Thoracic aorta (tissue), 2 donors: ENCODE measurements at regions not wholly inside any gene's neighbourhood (a gene's known extent, or its start where the extent isn't known, plus 50 kb on each side); places are given as distances from the start of the nearest gene placed in this dataset.
"Not testable (repeated sequence)": the region's sequence is repeated elsewhere in the genome, so short reads cannot be mapped to it uniquely, and the experiment has no call there.

Experiments used
- ATAC-seq: fragments of 150-250 bp; one replicate; pipeline ENCODE4 v1.8.0; 2017; ENCODE audit warnings: low read depth; ENCODE audit not compliant: insufficient number of reproducible peaks, low FRiP score
- DNase-seq: peaks from one replicate; pipeline ENCODE4 v3.0.0-alpha.2; 2020; ENCODE audit warnings: low spot score
- H3K27ac ChIP-seq, 2 donors: fragments of 200-600 bp; sonication (generic); 1 replicate in 1 of 2; 2 replicates in 1 of 2; pipeline ENCODE4 v1.5.1; 2016; ENCODE audit warnings: mild to moderate bottlenecking in 2 of 2, moderate library complexity in 2 of 2
- H3K27me3 ChIP-seq: fragments of 200-600 bp; sonication (generic); replicated peaks from 2 replicates; pipeline ENCODE4 v1.6.0; 2016; ENCODE audit warnings: mild to moderate bottlenecking; ENCODE audit not compliant: insufficient read depth
- H3K36me3 ChIP-seq: fragments of 200-600 bp; sonication (generic); one replicate; pipeline ENCODE4 v1.5.1; 2016
- H3K4me1 ChIP-seq, 2 donors: fragments of 200-600 bp; sonication (generic); 1 replicate in 1 of 2; 2 replicates in 1 of 2; pipeline versions ENCODE4 v1.5.1 to v1.6.0; 2016; ENCODE audit warnings: low read depth in 2 of 2, mild to moderate bottlenecking in 1 of 2; ENCODE audit not compliant: control insufficient read depth in 1 of 2
- H3K4me3 ChIP-seq: fragments of 200-600 bp; sonication (generic); 2 replicates; pipeline ENCODE4 v1.5.1; 2016; ENCODE audit warnings: mild to moderate bottlenecking
- H3K9me3 ChIP-seq: fragments of 200-600 bp; sonication (generic); 2 replicates; pipeline ENCODE4 v1.5.1; 2016
- CTCF ChIP-seq: fragments of 200-600 bp; sonication (generic); IDR thresholded peaks from one replicate; pipeline ENCODE4 v1.5.1; 2019; ENCODE audit warnings: antibody characterized with exemption

DNA sequence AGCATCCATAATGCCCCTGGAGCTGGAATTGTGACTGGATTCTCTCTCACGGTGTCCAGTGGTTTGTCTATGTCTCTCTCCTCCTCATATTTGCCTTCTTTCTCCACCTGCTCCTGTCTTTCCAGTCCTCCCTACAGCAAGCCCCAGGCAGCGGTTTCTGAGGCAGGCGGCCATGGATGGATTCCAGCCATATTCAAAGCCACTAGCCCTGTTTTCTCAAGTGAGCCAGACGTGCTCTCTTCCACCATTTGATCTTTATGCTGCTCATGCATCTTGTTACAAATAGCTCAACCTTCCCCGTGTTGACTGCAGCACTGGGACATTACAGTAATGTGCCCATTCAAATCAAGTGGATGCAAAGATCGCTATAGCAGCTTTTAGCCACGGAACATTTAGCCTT lies 387.2 kb upstream of the PODXL start:
- H3K27me3 ChIP-seq = no peaks in the 10 kb centered on the region
- H3K36me3 ChIP-seq = no peaks in the 10 kb centered on the region
- peaks cover 8 to 29% of the 10 kb centered on the region in 2 donors for H3K4me1 ChIP-seq
- no peak for TF ChIP-seq CTCF
- H3K4me3 ChIP-seq = no peak overlapping the region
- ATAC-seq = no peak
- H3K9me3 ChIP-seq = no peaks in the 10 kb centered on the region
- no peak overlapping the region for H3K27ac ChIP-seq
- DNase-seq = no peak

DNA sequence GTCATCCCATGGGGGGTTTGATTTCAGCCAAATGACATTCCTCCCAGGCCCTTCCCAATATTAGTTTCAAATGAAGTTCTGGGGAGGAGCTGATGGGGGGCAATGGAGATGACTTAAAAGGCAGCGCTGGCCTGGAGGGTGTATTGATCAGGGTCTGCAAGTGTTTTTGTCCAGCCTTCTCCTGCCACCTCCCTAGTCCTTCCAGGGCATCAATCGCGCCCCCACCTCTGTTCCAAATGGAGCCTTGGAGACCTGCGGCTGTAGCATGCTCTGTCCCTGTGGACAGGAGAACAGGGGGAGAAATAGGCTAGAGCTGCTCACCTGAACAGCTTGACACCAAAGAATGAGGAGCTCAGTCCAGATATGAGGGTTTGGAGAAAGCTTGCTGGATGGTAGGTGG lies 386.8 kb upstream of the PODXL start:
- no peak for DNase-seq
- ATAC-seq = no peak

GRCh38 chr7:131942287-131943150 lies 386.1 kb upstream of the PODXL start:
- no peak for ATAC-seq
- Histone ChIP-seq H3K4me1 (peaks cover 0 to 18% of the 10 kb centered on the region in 2 donors), H3K36me3 (no peaks in the 10 kb centered on the region), H3K9me3 (no peaks in the 10 kb centered on the region), H3K27me3 (no peaks in the 10 kb centered on the region), H3K27ac (no peak overlapping the region), H3K4me3 (no peak overlapping the region)
- DNase-seq = no peak
- TF ChIP-seq CTCF = no peak

More for the DNA sequence above, 386.8 kb upstream of the PODXL start:
- peaks cover 4 to 24% of the 10 kb centered on the region in 2 donors for H3K4me1 ChIP-seq
- H3K9me3 ChIP-seq = no peaks in the 10 kb centered on the region
- H3K36me3 ChIP-seq = no peaks in the 10 kb centered on the region
- TF ChIP-seq CTCF = no peak
- H3K27ac ChIP-seq = no peak overlapping the region
- H3K4me3 ChIP-seq = no peak overlapping the region
- no peaks in the 10 kb centered on the region for H3K27me3 ChIP-seq

DNA sequence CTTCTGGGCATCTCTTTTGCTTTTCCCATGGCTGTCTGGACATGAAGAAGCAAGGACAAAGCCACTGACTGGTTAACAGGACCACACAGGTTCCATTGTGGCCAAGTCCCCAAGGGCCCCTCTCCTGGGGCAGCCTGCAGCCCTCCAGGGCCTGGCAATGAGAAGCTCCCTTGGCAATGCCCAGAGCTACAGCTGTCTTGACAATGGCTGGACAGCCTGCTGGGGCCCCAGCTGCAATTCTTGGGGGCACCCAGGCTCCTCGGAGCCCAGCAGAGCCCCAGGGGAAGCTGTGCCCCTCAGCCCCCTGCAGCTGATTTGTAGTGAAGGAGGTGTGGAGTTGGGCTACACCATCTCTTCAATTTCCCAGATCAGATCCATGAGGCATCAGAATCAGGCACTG lies 384.9 kb upstream of the PODXL start:
- H3K36me3 ChIP-seq = no peaks in the 10 kb centered on the region
- no peaks in the 10 kb centered on the region for H3K9me3 ChIP-seq
- no peak for DNase-seq
- H3K4me3 ChIP-seq = no peak overlapping the region
- no peak overlapping the region for H3K27ac ChIP-seq
- peaks cover 0 to 15% of the 10 kb centered on the region in 2 donors for H3K4me1 ChIP-seq
- ATAC-seq = no peak
- TF ChIP-seq CTCF = no peak
- H3K27me3 ChIP-seq = no peaks in the 10 kb centered on the region

DNA sequence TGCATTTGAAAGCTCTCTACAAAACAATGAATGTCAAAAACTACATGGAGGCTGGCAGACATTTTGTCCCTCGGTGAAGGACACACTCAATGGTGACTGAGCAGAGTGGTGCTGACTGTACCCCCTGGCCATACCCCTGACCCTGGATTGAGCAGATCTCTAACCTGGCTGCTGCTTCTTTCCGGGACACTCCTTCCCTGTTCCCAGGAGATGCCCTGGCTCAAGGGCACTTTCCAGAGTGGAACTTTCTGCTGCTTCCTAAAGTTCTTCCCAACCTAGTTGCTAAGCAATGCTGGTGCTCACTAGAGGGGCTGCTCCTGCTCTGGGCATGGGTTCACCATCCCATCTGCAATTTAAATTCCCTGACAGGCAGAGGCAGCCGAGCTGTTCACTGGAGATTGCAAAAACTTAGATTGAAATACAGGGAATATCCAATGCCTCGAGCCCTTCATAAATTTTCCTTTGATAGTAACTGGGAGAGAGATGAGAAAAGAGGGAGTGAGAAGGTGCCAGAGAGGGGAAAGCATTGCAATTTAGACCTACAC lies 384.3 kb upstream of the PODXL start:
- H3K4me1 ChIP-seq = peaks cover 0 to 9% of the 10 kb centered on the region in 2 donors
- TF ChIP-seq CTCF = no peak
- no peaks in the 10 kb centered on the region for H3K27me3 ChIP-seq
- H3K4me3 ChIP-seq = no peak overlapping the region
- no peak overlapping the region for H3K27ac ChIP-seq
- no peak for ATAC-seq
- DNase-seq = no peak
- no peaks in the 10 kb centered on the region for H3K36me3 ChIP-seq
- no peaks in the 10 kb centered on the region for H3K9me3 ChIP-seq

DNA sequence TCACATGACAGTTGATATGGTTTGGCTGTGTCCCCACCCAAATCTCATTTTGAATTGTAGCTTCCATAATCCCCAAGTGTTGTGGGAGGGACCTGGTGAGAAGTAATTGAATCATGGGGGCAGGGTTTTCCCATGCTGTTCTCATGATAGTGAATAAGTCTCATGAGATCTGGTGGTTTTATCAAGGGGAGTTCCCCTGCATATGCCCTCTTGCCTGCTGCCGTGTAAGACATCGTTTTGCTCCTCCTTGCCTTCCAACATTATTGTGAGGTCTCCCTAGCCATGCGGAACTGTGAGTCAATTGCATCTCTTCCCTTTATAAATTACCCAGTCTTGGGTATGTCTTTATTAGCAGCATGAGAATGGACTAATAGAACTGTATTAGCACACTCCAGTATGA lies 382.4 kb upstream of the PODXL start:
- not testable (repeated sequence) for H3K4me1 ChIP-seq, DNase-seq, ATAC-seq, H3K27ac ChIP-seq, H3K9me3 ChIP-seq, H3K36me3 ChIP-seq, H3K4me3 ChIP-seq, H3K27me3 ChIP-seq
